8988T (cell line): ENCODE measurements at regions not wholly inside any gene's neighbourhood (a gene's known extent, or its start where the extent isn't known, plus 50 kb on each side); places are given as distances from the start of the nearest gene placed in this dataset.
"Not testable (repeated sequence)": the region's sequence is repeated elsewhere in the genome, so short reads cannot be mapped to it uniquely, and the experiment has no call there.

Experiments used
- DNase-seq: peaks from one replicate; pipeline ENCODE4 v3.0.0; 2011

GRCh38 chr3:20539666-20540065, 353.7 kb upstream of the SGO1 start:
- DNase-seq = no peak

GRCh38 chr3:20537234-20537633, 351.2 kb upstream of the SGO1 start:
- DNase-seq = no peak

- no peak for DNase-seq
Observed at GRCh38 chr3:20529911-20530310, 343.9 kb upstream of the SGO1 start.

- DNase-seq = no peak
Observed at GRCh38 chr3:20528180-20528770, 342.3 kb upstream of the SGO1 start.

- no peak for DNase-seq
Observed at GRCh38 chr3:20527368-20527767, 341.4 kb upstream of the SGO1 start.

GRCh38 chr3:20524328-20524727, 338.3 kb upstream of the SGO1 start:
- no peak for DNase-seq

GRCh38 chr3:20523293-20523692, 337.3 kb upstream of the SGO1 start:
- DNase-seq = no peak

GRCh38 chr3:20517316-20517715, 331.3 kb upstream of the SGO1 start:
- not testable (repeated sequence) for DNase-seq

- no peak for DNase-seq
Observed at GRCh38 chr3:20516311-20516710, 330.3 kb upstream of the SGO1 start.

- no peak for DNase-seq
Observed at GRCh38 chr3:20515834-20516233, 329.8 kb upstream of the SGO1 start.

- DNase-seq = no peak
Observed at GRCh38 chr3:20511863-20512505, 326.0 kb upstream of the SGO1 start.

GRCh38 chr3:20510396-20510795, 324.4 kb upstream of the SGO1 start:
- DNase-seq = no peak

GRCh38 chr3:20503394-20504082, 317.5 kb upstream of the SGO1 start:
- DNase-seq = no peak

GRCh38 chr3:20490996-20491395, 305.0 kb upstream of the SGO1 start:
- DNase-seq = no peak

- DNase-seq = no peak
Observed at GRCh38 chr3:20488151-20488550, 302.1 kb upstream of the SGO1 start.

GRCh38 chr3:20484126-20484525, 298.1 kb upstream of the SGO1 start:
- DNase-seq = no peak

- DNase-seq = no peak
Observed at GRCh38 chr3:20482350-20482749, 296.3 kb upstream of the SGO1 start.

GRCh38 chr3:20480786-20481365, 294.9 kb upstream of the SGO1 start:
- DNase-seq = no peak

- DNase-seq = no peak
Observed at GRCh38 chr3:20478436-20478835, 292.4 kb upstream of the SGO1 start.

GRCh38 chr3:20464237-20464636, 278.2 kb upstream of the SGO1 start:
- not testable (repeated sequence) for DNase-seq

- DNase-seq = no peak
Observed at GRCh38 chr3:20462723-20463122, 276.7 kb upstream of the SGO1 start.

GRCh38 chr3:20462226-20462625, 276.2 kb upstream of the SGO1 start:
- no peak for DNase-seq

- DNase-seq = no peak
Observed at GRCh38 chr3:20458994-20459716, 273.1 kb upstream of the SGO1 start.
